NCI-H1048 (cell line): ENCODE measurements at regions not wholly inside any gene's neighbourhood (a gene's known extent, or its start where the extent isn't known, plus 50 kb on each side); places are given as distances from the start of the nearest gene placed in this dataset.
"Not testable (repeated sequence)": the region's sequence is repeated elsewhere in the genome, so short reads cannot be mapped to it uniquely, and the experiment has no call there.

Source experiments
- DNase-seq: peaks from one replicate; lab custom pipeline; 2025; lab: John Stamatoyannopoulos, UW

- no peak for DNase-seq
Observed at GRCh38 chr2:147182260-147182659, 662.6 kb upstream of the ACVR2A start.

GRCh38 chr2:147181351-147182029 is 663.3 kb upstream of the ACVR2A start:
- DNase-seq, result no peak

- peak; percentile 52 for DNase-seq
Observed at GRCh38 chr2:147177071-147177857, 667.6 kb upstream of the ACVR2A start.

GRCh38 chr2:147174824-147175254 is 670.0 kb upstream of the ACVR2A start:
- DNase-seq, result no peak

- no peak for DNase-seq
Observed at GRCh38 chr2:147173798-147174197, 671.0 kb upstream of the ACVR2A start.

GRCh38 chr2:147173189-147173581 is 671.6 kb upstream of the ACVR2A start:
- DNase-seq, result no peak

GRCh38 chr2:147172493-147173188 is 672.2 kb upstream of the ACVR2A start:
- no peak for DNase-seq

GRCh38 chr2:147171941-147172340 is 672.9 kb upstream of the ACVR2A start:
- no peak for DNase-seq

GRCh38 chr2:147170932-147171331 is 673.9 kb upstream of the ACVR2A start:
- no peak for DNase-seq

- no peak for DNase-seq
Observed at GRCh38 chr2:147165697-147166382, 679.0 kb upstream of the ACVR2A start.

- DNase-seq, result no peak
Observed at GRCh38 chr2:147164563-147164962, 680.3 kb upstream of the ACVR2A start.

- no peak for DNase-seq
Observed at GRCh38 chr2:147161746-147162145, 683.1 kb upstream of the ACVR2A start.

GRCh38 chr2:147156970-147157369 is 687.9 kb upstream of the ACVR2A start:
- no peak for DNase-seq

GRCh38 chr2:147150241-147150635 is 694.6 kb upstream of the ACVR2A start:
- no peak for DNase-seq

GRCh38 chr2:147149575-147150240 is 695.1 kb upstream of the ACVR2A start:
- no peak for DNase-seq

GRCh38 chr2:147147802-147148201 is 697.0 kb upstream of the ACVR2A start:
- no peak for DNase-seq

- DNase-seq, result no peak
Observed at GRCh38 chr2:147141930-147142329, 702.9 kb upstream of the ACVR2A start.

GRCh38 chr2:147139732-147140131 is 705.1 kb upstream of the ACVR2A start:
- DNase-seq, result not testable (repeated sequence)

GRCh38 chr2:147137711-147138110 is 707.1 kb upstream of the ACVR2A start:
- no peak for DNase-seq

GRCh38 chr2:147135376-147135775 is 709.5 kb upstream of the ACVR2A start:
- no peak for DNase-seq

- no peak for DNase-seq
Observed at GRCh38 chr2:147133286-147133908, 711.4 kb upstream of the ACVR2A start.
